ENCODE measurements at regions not wholly inside any gene's neighbourhood (a gene's known extent, or its start where the extent isn't known, plus 50 kb on each side); places are given as distances from the start of the nearest gene placed in this dataset.
A peak's percentile ranks its signal among the peaks of the same experiment; 100 is the strongest.

- no peak overlapping the region for H3K4me2 ChIP-seq (ENCODE audit: low read length)
- H3K79me2 ChIP-seq (replicated peaks; ENCODE audit: insufficient read depth, low read length), result no peaks in the 10 kb centered on the region
- H3K9me2 ChIP-seq (ENCODE audit: insufficient read depth, low read length), result no peaks in the 10 kb centered on the region
- no peaks in the 10 kb centered on the region for H4K20me1 ChIP-seq (ENCODE audit: insufficient read depth)
- H3F3A ChIP-seq (ENCODE audit: insufficient read depth, low read length, poor library complexity, severe bottlenecking), result peaks cover 6% of the 10 kb centered on the region
- H2AFZ ChIP-seq (ENCODE audit: low read depth, low read length), result no peak overlapping the region
- H3K27me3 ChIP-seq (ENCODE audit: insufficient read depth, low read depth, low read length), result no peaks in the 10 kb centered on the region
- peak overlapping the region; percentile 45 for H3K4me3 ChIP-seq (ENCODE audit: low read length)
- H3K9ac ChIP-seq (ENCODE audit: low read length), result peak overlapping the region; percentile 51
- H3K36me3 ChIP-seq (ENCODE audit: insufficient read depth, low read length), result no peaks in the 10 kb centered on the region
- peak overlapping the region; percentile 74 for H3K27ac ChIP-seq (ENCODE audit: low read length)
- no peak for TF ChIP-seq CTCF (IDR thresholded peaks at IDR 0.05; ENCODE audit: poor library complexity, severe bottlenecking)
- no peak for TF ChIP-seq SMC3 (conservative IDR thresholded peaks at IDR 0.05; ENCODE audit: poor library complexity)
- TF ChIP-seq TAF1 (IDR thresholded peaks at IDR 0.05; ENCODE audit: low read depth), result no peak
- no peak for TF ChIP-seq MXI1 (conservative IDR thresholded peaks at IDR 0.05; ENCODE audit: poor library complexity, severe bottlenecking)
- no peak for TF ChIP-seq RAD21 (conservative IDR thresholded peaks at IDR 0.05)
- no peak for TF ChIP-seq REST (IDR thresholded peaks at IDR 0.05; ENCODE audit: borderline replicate concordance)
- TF ChIP-seq EZH2 (IDR thresholded peaks at IDR 0.05; ENCODE audit: borderline replicate concordance, insufficient read depth, low read length, poor library complexity, severe bottlenecking), result no peak
- no peak for TF ChIP-seq EP300 (conservative IDR thresholded peaks at IDR 0.05; ENCODE audit: poor library complexity, severe bottlenecking)
- no peak for TF ChIP-seq POLR2AphosphoS5 (IDR thresholded peaks at IDR 0.05)
- no peaks in the 10 kb centered on the region for H3K9me3 ChIP-seq (ENCODE audit: low read length)
Observed at GRCh38 chr11:116062129-116062489, 557.9 kb upstream of the CADM1 start.

GRCh38 chr11:116061322-116061721 lies 557.1 kb upstream of the CADM1 start:
- TF ChIP-seq EZH2 (IDR thresholded peaks at IDR 0.05; ENCODE audit: borderline replicate concordance, insufficient read depth, low read length, poor library complexity, severe bottlenecking) (no peak), REST (IDR thresholded peaks at IDR 0.05; ENCODE audit: borderline replicate concordance) (no peak), MXI1 (conservative IDR thresholded peaks at IDR 0.05; ENCODE audit: poor library complexity, severe bottlenecking) (no peak), POLR2AphosphoS5 (IDR thresholded peaks at IDR 0.05) (no peak), EP300 (conservative IDR thresholded peaks at IDR 0.05; ENCODE audit: poor library complexity, severe bottlenecking) (no peak), RAD21 (conservative IDR thresholded peaks at IDR 0.05) (no peak), TAF1 (IDR thresholded peaks at IDR 0.05; ENCODE audit: low read depth) (no peak), CTCF (IDR thresholded peaks at IDR 0.05; ENCODE audit: poor library complexity, severe bottlenecking) (no peak), SMC3 (conservative IDR thresholded peaks at IDR 0.05; ENCODE audit: poor library complexity) (no peak)
- H3K9me3 ChIP-seq (ENCODE audit: low read length), result no peaks in the 10 kb centered on the region
- no peak overlapping the region for H3K27ac ChIP-seq (ENCODE audit: low read length)

More at GRCh38 chr11:116061322-116061721, 557.1 kb upstream of the CADM1 start:
- H4K20me1 ChIP-seq (ENCODE audit: insufficient read depth), result no peaks in the 10 kb centered on the region
- H3K27me3 ChIP-seq (ENCODE audit: insufficient read depth, low read depth, low read length), result no peaks in the 10 kb centered on the region
- no peaks in the 10 kb centered on the region for H3K36me3 ChIP-seq (ENCODE audit: insufficient read depth, low read length)
- H3F3A ChIP-seq (ENCODE audit: insufficient read depth, low read length, poor library complexity, severe bottlenecking), result peaks cover 6% of the 10 kb centered on the region
- no peak overlapping the region for H3K4me3 ChIP-seq (ENCODE audit: low read length)
- H2AFZ ChIP-seq (ENCODE audit: low read depth, low read length), result no peak overlapping the region
- no peaks in the 10 kb centered on the region for H3K9me2 ChIP-seq (ENCODE audit: insufficient read depth, low read length)
- no peak overlapping the region for H3K9ac ChIP-seq (ENCODE audit: low read length)
- no peak overlapping the region for H3K4me2 ChIP-seq (ENCODE audit: low read length)
- H3K79me2 ChIP-seq (replicated peaks; ENCODE audit: insufficient read depth, low read length), result no peaks in the 10 kb centered on the region

Data from neural cell (in vitro differentiated cells).